ENCODE measurements at regions not wholly inside any gene's neighbourhood (a gene's known extent, or its start where the extent isn't known, plus 50 kb on each side); places are given as distances from the start of the nearest gene placed in this dataset.
"Not testable (repeated sequence)": the region's sequence is repeated elsewhere in the genome, so short reads cannot be mapped to it uniquely, and the experiment has no call there.

GRCh38 chr18:1522249-1522615 is 617.6 kb downstream of the ADCYAP1 start:
- no peak for DNase-seq (ENCODE audit: low read depth in 3 of 3, low spot score in 2 of 3)

GRCh38 chr18:1526991-1527390 is 622.3 kb downstream of the ADCYAP1 start:
- DNase-seq (ENCODE audit: low read depth in 3 of 3, low spot score in 2 of 3) = no peak

GRCh38 chr18:1527805-1528204 is 623.1 kb downstream of the ADCYAP1 start:
- no peak for DNase-seq (ENCODE audit: low read depth in 3 of 3, low spot score in 2 of 3)

- DNase-seq (ENCODE audit: low read depth in 3 of 3, low spot score in 2 of 3) = no peak
Measured at GRCh38 chr18:1528447-1528846, 623.8 kb downstream of the ADCYAP1 start.

- DNase-seq (ENCODE audit: low read depth in 3 of 3, low spot score in 2 of 3) = no peak
Measured at GRCh38 chr18:1528964-1529509, 624.4 kb downstream of the ADCYAP1 start.

GRCh38 chr18:1530650-1531049 is 626.0 kb downstream of the ADCYAP1 start:
- DNase-seq (ENCODE audit: low read depth in 3 of 3, low spot score in 2 of 3) = no peak

- no peak for DNase-seq (ENCODE audit: low read depth in 3 of 3, low spot score in 2 of 3)
Measured at GRCh38 chr18:1539276-1539675, 634.6 kb downstream of the ADCYAP1 start.

GRCh38 chr18:1541478-1541877 is 636.8 kb downstream of the ADCYAP1 start:
- DNase-seq (ENCODE audit: low read depth in 3 of 3, low spot score in 2 of 3) = no peak

- no peak for DNase-seq (ENCODE audit: low read depth in 3 of 3, low spot score in 2 of 3)
Measured at GRCh38 chr18:1542230-1542774, 637.6 kb downstream of the ADCYAP1 start.

- DNase-seq (ENCODE audit: low read depth in 3 of 3, low spot score in 2 of 3) = no peak
Measured at GRCh38 chr18:1544016-1544415, 639.3 kb downstream of the ADCYAP1 start.

- not testable (repeated sequence) for DNase-seq (ENCODE audit: low read depth in 3 of 3, low spot score in 2 of 3)
Measured at GRCh38 chr18:1557711-1558110, 653.0 kb downstream of the ADCYAP1 start.

- no peak for DNase-seq (ENCODE audit: low read depth in 3 of 3, low spot score in 2 of 3)
Measured at GRCh38 chr18:1559563-1559962, 654.9 kb downstream of the ADCYAP1 start.

- no peak for DNase-seq (ENCODE audit: low read depth in 3 of 3, low spot score in 2 of 3)
Measured at GRCh38 chr18:1564793-1565192, 660.1 kb downstream of the ADCYAP1 start.

- no peak for DNase-seq (ENCODE audit: low read depth in 3 of 3, low spot score in 2 of 3)
Measured at GRCh38 chr18:1571206-1571605, 666.5 kb downstream of the ADCYAP1 start.

GRCh38 chr18:1573732-1574131 is 669.1 kb downstream of the ADCYAP1 start:
- no peak for DNase-seq (ENCODE audit: low read depth in 3 of 3, low spot score in 2 of 3)

- DNase-seq (ENCODE audit: low read depth in 3 of 3, low spot score in 2 of 3) = no peak
Measured at GRCh38 chr18:1575084-1575483, 670.4 kb downstream of the ADCYAP1 start.

GRCh38 chr18:1578505-1578904 is 673.8 kb downstream of the ADCYAP1 start:
- DNase-seq (ENCODE audit: low read depth in 3 of 3, low spot score in 2 of 3) = no peak

- DNase-seq (ENCODE audit: low read depth in 3 of 3, low spot score in 2 of 3) = no peak
Measured at GRCh38 chr18:1581581-1581980, 676.9 kb downstream of the ADCYAP1 start.

- peak in 2 of 3 donors; percentile 7 to 8 for DNase-seq (ENCODE audit: low read depth in 3 of 3, low spot score in 2 of 3)
Measured at GRCh38 chr18:1585881-1586488, 681.3 kb downstream of the ADCYAP1 start.

GRCh38 chr18:1593091-1593490 is 688.4 kb downstream of the ADCYAP1 start:
- DNase-seq (ENCODE audit: low read depth in 3 of 3, low spot score in 2 of 3) = no peak

GRCh38 chr18:1595195-1595594 is 690.5 kb downstream of the ADCYAP1 start:
- no peak for DNase-seq (ENCODE audit: low read depth in 3 of 3, low spot score in 2 of 3)

GRCh38 chr18:1599196-1599595 is 694.5 kb downstream of the ADCYAP1 start:
- DNase-seq (ENCODE audit: low read depth in 3 of 3, low spot score in 2 of 3) = no peak

GRCh38 chr18:1604751-1605150 is 700.1 kb downstream of the ADCYAP1 start:
- no peak for DNase-seq (ENCODE audit: low read depth in 3 of 3, low spot score in 2 of 3)
